ENCODE measurements at regions not wholly inside any gene's neighbourhood (a gene's known extent, or its start where the extent isn't known, plus 50 kb on each side); places are given as distances from the start of the nearest gene placed in this dataset.

DNA sequence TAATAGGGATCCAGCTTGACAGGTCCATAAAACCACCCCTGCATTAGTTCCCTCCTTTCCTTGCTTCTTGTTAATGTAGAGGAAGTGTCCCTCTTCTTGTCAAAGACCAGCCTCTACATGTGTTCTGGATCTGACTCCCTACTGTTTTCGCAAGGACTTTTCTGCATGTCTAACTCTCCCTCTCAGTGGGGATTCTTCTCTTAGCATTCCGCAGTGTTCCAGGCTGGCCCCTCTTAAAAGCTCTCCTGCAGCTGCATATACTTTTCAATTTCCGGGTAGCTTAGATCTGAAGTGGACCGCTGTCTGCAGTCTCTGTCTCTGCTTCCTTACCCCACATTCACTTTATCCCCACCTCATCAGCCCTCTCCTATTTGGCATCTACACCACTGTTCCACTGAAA lies 96.1 kb upstream of the MAN1A1 start:
- TF ChIP-seq, protein P1, sequence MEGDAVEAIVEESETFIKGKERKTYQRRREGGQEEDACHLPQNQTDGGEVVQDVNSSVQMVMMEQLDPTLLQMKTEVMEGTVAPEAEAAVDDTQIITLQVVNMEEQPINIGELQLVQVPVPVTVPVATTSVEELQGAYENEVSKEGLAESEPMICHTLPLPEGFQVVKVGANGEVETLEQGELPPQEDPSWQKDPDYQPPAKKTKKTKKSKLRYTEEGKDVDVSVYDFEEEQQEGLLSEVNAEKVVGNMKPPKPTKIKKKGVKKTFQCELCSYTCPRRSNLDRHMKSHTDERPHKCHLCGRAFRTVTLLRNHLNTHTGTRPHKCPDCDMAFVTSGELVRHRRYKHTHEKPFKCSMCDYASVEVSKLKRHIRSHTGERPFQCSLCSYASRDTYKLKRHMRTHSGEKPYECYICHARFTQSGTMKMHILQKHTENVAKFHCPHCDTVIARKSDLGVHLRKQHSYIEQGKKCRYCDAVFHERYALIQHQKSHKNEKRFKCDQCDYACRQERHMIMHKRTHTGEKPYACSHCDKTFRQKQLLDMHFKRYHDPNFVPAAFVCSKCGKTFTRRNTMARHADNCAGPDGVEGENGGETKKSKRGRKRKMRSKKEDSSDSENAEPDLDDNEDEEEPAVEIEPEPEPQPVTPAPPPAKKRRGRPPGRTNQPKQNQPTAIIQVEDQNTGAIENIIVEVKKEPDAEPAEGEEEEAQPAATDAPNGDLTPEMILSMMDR (IDR thresholded peaks at IDR 0.05) = no peak
- no peak for TF ChIP-seq POLR2A (IDR thresholded peaks at IDR 0.05)

Data from heart left ventricle (tissue), 13 donors.